ENCODE measurements at regions not wholly inside any gene's neighbourhood (a gene's known extent, or its start where the extent isn't known, plus 50 kb on each side); places are given as distances from the start of the nearest gene placed in this dataset.

DNA sequence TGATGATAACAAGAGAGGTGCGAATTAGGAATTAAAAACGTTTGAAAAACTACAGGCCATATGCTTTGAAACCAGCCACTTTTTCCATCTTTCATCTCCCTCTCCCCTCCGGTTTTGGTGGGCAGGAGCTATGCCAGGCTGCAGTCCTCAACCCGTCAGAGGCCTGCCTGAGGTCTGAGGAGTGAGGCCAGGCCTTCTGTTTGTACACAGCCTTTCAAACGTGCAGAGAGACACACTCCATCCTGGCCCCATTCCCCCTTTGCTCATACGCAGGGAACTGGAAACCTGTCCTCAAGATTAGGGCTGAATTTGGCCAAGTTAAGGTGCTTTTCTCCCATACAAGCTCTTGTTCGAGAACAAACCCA, 74.5 kb downstream of the ZIC5 start:
- Mint-ChIP-seq H3K27ac (no peak overlapping the region), H3K9me3 (no peaks in the 10 kb centered on the region), H3K4me3 (peak overlapping the region; percentile 26), H3K36me3 (peaks cover 2% of the 10 kb centered on the region), H3K27me3 (peaks cover 80% of the 10 kb centered on the region), H3K4me1 (peaks cover 22% of the 10 kb centered on the region)
- CTCF ChIA-PET = interaction anchor here (1.2 to 4.9 kb wide), 3 partner anchors 9 to 240 kb away, joined by 3 to 25 read pairs (median 6); no protein-coding TSS in a partner anchor
- DNase-seq = no peak

DNA sequence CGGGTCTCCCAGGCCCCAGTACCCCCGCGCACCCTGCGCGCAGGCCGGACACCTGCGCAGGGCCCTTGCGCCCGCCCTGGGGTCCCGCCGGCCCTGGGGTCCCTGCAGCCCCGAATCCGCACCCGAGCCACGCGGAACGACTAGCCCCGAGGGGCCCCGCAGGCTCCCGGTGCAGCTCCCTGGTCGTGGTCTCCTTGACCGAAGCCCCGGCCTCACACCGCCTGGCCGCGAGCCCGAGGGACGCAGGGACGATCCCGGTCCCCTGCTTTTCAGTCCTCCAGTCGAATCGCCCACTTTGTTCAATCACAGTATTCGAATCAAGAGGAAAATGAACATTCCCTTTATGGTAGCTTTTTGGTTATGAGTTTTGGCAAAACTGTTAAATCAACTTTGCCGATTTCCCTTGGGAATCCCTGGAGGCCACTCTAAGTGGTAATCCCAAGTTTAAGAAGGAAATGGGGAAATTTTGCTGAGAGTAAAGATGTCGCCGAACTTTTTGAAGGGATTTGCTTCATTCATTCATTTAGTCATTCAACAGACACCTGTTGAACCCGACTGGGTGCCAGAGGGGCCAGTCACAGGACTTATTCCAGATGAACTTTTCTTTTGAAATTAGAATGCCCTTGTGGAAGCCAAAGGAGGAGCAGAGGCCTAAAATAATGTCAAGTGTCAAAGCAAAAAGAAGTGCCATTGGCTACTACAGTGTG, 75.0 kb downstream of the ZIC5 start:
- H3K36me3 Mint-ChIP-seq = peaks cover 2% of the 10 kb centered on the region
- H3K27ac Mint-ChIP-seq = no peak overlapping the region
- H3K4me3 Mint-ChIP-seq = peak overlapping the region; percentile 26
- CTCF ChIA-PET = interaction anchor here (1.2 to 4.9 kb wide), 2 partner anchors 9 to 239 kb away, joined by 3 to 25 read pairs; no protein-coding TSS in a partner anchor
- DNase-seq = no peak
- H3K9me3 Mint-ChIP-seq = no peaks in the 10 kb centered on the region
- peaks cover 22% of the 10 kb centered on the region for H3K4me1 Mint-ChIP-seq
- peaks cover 77% of the 10 kb centered on the region for H3K27me3 Mint-ChIP-seq

DNA sequence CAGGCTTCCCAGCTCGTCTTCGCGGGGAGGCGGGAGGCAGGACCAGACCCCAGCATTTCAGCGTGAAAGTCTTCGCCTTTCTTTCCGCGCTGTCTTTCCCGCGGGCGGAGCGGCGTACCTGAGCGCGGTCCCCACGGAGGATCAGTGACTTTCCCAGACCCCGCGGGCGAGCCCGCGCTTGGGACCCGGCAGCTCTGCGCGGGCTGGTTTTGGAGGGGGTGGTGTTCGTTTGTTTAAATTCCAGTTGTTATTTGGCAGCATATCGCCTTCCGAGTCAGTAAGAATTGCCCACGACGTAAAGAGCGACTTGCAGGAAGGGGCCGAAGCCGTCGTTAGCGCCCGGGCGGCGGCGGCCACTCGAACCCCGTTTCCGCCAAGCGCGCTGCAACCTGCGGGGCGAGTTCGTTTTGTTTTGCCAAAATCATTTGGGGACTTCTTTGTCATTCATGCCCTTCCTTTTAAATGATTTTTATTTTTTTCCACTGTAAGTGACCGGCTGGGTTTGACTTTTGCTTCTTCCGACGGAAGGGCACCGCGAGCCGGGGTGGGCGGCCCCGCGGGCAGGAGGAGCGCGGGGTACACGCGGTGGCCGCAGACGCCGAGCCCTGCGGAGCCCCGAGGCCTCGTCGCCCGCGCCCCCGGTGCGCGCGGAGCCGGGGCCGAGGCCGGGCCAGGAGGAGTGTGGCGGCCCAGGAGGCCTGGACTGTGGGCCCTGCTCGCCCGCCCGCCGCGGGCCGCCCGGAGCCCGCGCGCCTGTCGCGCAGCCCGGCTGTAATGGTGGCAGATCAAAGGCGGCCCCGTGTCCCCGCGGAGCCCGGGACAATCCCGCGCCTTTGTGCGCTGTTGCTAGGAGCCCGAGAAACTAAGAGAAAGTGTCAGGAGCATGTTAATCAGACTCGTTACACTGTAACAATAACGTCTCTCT, 75.9 kb downstream of the ZIC5 start:
- peaks cover 22% of the 10 kb centered on the region for H3K4me1 Mint-ChIP-seq
- H3K9me3 Mint-ChIP-seq = no peaks in the 10 kb centered on the region
- CTCF ChIA-PET = interaction anchor here (1.2 kb wide), 1 partner anchor 10 kb away, joined by 3 read pairs; no protein-coding TSS in a partner anchor
- H3K27ac Mint-ChIP-seq = no peak overlapping the region
- peaks cover 75% of the 10 kb centered on the region for H3K27me3 Mint-ChIP-seq
- peak overlapping the region; percentile 61 for H3K4me3 Mint-ChIP-seq
- peaks cover 2% of the 10 kb centered on the region for H3K36me3 Mint-ChIP-seq
- no peak for DNase-seq

DNA sequence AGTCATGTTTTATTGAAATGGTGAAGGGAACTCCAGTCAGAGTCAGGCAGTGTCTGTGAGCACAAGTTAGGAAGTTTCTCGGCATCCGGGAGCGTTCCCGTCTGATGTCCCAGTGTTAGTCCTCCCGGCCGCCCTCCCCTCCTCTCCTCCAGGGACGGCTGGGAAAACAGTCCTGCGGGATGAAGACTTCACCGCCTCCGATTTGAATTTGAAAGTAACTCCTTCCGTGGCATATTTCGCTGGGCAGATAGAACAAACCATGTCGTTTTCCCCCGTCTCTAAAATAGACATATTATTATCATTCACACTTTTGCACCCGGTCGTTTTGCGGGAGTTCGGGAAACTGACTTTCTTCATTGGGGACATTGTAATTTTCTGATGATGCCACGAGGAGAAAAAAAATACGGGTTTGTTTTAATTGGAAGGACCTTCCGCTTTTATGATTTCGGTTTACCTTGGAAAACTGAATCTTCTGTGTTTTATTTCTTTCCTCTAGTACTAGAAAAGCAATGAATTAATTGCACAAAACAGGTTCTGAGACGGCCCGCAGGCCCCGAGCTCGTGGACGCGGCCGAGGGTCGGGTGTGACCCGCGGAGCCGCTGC, 76.6 kb downstream of the ZIC5 start:
- Mint-ChIP-seq H3K36me3 (peaks cover 2% of the 10 kb centered on the region), H3K4me3 (peak overlapping the region; percentile 61), H3K27ac (no peak overlapping the region), H3K27me3 (peaks cover 72% of the 10 kb centered on the region), H3K9me3 (no peaks in the 10 kb centered on the region), H3K4me1 (peaks cover 17% of the 10 kb centered on the region)
- CTCF ChIA-PET = no interaction called here
- no peak for DNase-seq

DNA sequence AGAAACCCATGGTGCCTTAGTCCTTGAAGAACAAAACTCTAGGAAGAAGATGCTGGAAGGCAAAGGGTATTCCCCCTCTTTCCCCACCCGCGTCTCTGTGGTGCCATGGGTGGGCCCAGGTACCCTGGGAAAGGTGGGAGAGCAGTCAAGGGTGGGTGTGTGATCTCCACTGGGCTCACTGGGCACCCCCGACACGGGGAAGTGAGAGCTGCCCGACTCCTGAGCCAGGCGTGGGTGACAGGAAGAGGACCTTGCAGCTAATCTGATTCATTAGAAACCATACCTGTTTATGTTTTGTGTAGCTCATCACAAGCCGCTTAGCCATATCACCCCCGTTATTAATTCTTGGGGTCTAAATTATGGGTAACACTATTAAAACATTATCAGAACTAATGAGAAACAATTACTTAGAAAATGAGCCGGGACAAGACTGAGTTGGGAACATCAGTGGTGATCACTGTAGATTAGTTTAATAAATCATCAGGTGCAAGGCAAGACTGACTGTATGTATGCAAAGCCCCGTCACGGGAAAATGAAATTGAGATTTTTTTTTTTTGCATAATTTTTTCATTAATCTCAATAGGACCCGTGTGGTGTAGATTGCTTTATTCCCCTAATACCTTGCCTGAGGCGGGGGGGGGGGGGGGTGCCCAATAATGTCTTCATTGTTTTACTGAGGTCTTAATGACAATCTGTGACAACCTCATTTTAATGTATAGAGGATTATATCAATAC, 77.3 kb downstream of the ZIC5 start:
- Mint-ChIP-seq H3K9me3 (no peaks in the 10 kb centered on the region), H3K4me3 (peak overlapping the region; percentile 61), H3K27ac (no peak overlapping the region), H3K36me3 (peaks cover 2% of the 10 kb centered on the region), H3K27me3 (peaks cover 72% of the 10 kb centered on the region), H3K4me1 (peaks cover 17% of the 10 kb centered on the region)
- no peak for DNase-seq
- CTCF ChIA-PET = no interaction called here

DNA sequence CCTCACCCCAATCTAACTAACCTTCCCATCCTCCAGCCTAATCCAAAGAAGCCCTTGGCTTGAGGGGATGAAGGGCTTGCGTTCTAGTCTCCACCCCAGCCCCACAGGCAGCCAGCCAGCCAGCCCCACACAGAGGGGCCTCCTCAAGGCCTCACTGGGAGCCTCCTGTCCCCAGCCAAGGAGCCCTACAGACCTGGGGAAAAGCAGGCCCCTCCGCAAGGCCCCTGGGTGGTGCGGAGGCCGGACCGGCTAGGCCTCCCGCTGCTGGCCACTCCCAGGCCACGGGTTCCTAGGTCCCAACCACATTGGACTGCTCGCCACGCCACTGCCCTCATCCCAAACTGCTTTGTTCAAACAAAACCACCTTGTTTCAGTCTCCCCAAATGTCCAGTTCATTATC, 78.0 kb downstream of the ZIC5 start:
- Mint-ChIP-seq H3K4me3 (no peak overlapping the region), H3K4me1 (peaks cover 17% of the 10 kb centered on the region), H3K36me3 (peaks cover 2% of the 10 kb centered on the region), H3K27ac (no peak overlapping the region), H3K9me3 (no peaks in the 10 kb centered on the region), H3K27me3 (peaks cover 65% of the 10 kb centered on the region)
- no peak for DNase-seq
- CTCF ChIA-PET = no interaction called here

DNA sequence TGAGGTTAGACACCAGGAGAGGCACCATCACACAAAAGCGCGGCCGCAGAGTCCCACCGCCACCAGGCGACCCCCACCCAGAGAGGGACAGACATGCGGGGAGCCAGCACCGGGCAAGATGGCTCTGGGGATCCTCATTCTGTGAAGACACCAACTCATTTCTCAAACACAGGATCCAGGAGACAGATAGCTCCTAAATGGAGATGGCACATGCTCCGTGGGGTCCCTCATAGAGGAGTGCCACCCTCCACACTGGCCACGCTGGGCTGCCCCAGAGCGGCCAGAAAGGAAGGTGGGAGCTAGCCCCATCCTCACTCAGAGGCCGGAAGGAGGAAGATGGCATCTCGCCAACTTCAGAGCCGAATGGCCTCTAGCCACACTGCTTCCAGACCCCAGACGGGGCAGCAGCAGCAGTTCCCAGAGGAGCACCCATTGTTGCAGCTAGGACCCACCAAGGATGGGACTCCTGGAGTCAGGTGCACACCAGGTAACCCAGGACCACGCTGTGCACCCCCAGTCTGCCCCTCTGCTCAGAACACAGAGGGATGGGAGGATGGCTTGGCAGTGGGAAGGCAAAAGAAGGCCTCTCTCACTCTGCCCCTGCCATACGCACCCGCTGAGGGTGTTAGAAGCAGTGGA, 78.6 kb downstream of the ZIC5 start:
- CTCF ChIA-PET = no interaction called here
- H3K27me3 Mint-ChIP-seq = peaks cover 59% of the 10 kb centered on the region
- peaks cover 2% of the 10 kb centered on the region for H3K36me3 Mint-ChIP-seq
- peaks cover 17% of the 10 kb centered on the region for H3K4me1 Mint-ChIP-seq
- H3K9me3 Mint-ChIP-seq = no peaks in the 10 kb centered on the region
- no peak overlapping the region for H3K4me3 Mint-ChIP-seq
- no peak overlapping the region for H3K27ac Mint-ChIP-seq
- DNase-seq = no peak

DNA sequence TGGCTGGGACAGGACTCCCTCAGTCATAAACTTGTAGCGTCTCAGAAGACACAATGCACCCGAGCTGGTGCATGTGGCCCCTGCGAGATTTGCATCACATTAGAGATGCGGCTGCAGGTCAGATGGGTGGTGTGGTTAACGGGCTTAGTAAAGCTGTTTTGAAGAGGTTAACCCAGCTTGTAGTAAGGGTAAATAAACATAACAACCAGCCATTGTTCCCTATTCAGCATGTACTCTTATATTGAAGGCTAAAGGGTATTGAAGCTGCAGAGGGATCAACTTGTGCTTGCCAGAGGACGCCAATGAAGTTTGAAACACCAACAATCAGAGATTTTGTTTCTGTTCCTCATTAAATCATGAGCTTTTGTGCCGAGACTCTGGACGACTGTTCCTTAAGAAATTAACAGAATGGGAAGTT, 79.4 kb downstream of the ZIC5 start:
- CTCF ChIA-PET = no interaction called here
- Mint-ChIP-seq H3K27me3 (peaks cover 51% of the 10 kb centered on the region), H3K27ac (no peak overlapping the region), H3K36me3 (peaks cover 2% of the 10 kb centered on the region), H3K9me3 (no peaks in the 10 kb centered on the region), H3K4me3 (no peak overlapping the region), H3K4me1 (peaks cover 17% of the 10 kb centered on the region)
- no peak for DNase-seq

DNA sequence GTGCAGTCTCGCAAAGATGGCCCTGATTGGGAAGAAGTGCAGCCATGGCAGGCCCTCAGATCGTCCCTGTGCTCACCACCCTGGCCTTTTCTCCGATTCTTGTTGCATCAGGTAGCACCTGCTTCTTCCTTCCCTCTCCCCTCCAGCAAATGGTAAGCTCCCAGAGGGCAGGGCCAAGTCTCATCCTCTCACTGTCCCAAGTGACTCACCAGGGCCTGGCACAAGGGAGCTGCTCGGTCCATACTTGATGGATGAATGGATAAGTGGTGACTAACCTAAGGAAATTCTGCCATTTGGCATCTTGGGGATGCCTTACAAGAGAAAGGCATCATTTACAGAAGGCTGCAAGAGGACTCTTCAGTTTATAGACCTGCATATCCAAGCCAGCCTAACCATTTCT, 84.9 kb downstream of the ZIC5 start:
- CTCF ChIA-PET = interaction anchor here (0.8 kb wide), 1 partner anchor 14 kb away, joined by 3 read pairs; no protein-coding TSS in a partner anchor
- peaks cover 22% of the 10 kb centered on the region for H3K27me3 Mint-ChIP-seq
- DNase-seq = no peak
- no peak overlapping the region for H3K4me3 Mint-ChIP-seq
- H3K4me1 Mint-ChIP-seq = no peaks in the 10 kb centered on the region
- H3K36me3 Mint-ChIP-seq = no peaks in the 10 kb centered on the region
- H3K9me3 Mint-ChIP-seq = no peaks in the 10 kb centered on the region
- H3K27ac Mint-ChIP-seq = no peak overlapping the region

DNA sequence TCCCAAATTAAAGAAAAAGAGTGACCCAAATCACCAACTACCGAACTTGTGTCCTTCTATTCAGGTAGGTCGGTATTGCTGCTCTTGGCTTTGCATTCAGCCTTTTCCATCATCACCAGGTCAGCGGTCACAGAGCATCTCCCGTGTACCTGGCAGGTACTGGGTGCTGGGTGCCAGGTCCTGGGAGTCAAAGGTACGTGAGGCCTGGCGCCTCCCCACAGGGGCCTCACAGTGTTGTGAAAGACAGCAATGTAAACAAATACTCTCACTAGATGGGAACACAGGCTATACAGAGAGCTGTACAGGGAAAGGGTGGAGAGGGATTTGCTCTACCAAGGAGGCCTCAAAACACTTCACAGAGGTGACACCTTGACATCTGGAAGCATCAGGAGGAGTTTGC, 86.7 kb downstream of the ZIC5 start:
- H3K27ac Mint-ChIP-seq = no peak overlapping the region
- H3K27me3 Mint-ChIP-seq = peaks cover 18% of the 10 kb centered on the region
- no peak overlapping the region for H3K4me3 Mint-ChIP-seq
- H3K4me1 Mint-ChIP-seq = no peaks in the 10 kb centered on the region
- DNase-seq = no peak
- H3K9me3 Mint-ChIP-seq = no peaks in the 10 kb centered on the region
- H3K36me3 Mint-ChIP-seq = no peaks in the 10 kb centered on the region
- CTCF ChIA-PET = no interaction called here

DNA sequence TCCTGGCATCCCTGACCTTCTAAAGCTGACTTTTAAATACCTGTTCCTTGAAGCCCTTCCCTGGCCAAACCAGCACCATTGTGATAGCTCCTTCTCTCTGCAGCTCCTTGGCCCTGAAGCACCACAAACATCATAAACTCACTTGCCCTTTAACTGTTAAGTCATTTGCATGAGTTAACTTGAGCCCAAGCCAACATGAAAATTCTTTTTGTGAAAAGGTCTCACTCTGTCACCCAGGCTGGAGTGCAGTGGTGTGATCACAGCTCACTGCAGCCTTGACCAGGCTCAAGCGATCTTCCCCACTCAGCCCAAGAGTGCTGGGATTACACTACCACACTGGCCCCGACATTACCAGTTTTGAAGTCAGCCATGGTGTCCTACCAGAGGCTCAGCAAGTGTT, 87.8 kb downstream of the ZIC5 start:
- H3K36me3 Mint-ChIP-seq = no peaks in the 10 kb centered on the region
- H3K4me1 Mint-ChIP-seq = no peaks in the 10 kb centered on the region
- H3K27ac Mint-ChIP-seq = no peak overlapping the region
- DNase-seq = no peak
- no peaks in the 10 kb centered on the region for H3K9me3 Mint-ChIP-seq
- H3K4me3 Mint-ChIP-seq = no peak overlapping the region
- H3K27me3 Mint-ChIP-seq = peaks cover 19% of the 10 kb centered on the region
- CTCF ChIA-PET = interaction anchor here (1.1 kb wide), 1 partner anchor 25 kb away, joined by 3 read pairs; no protein-coding TSS in a partner anchor

DNA sequence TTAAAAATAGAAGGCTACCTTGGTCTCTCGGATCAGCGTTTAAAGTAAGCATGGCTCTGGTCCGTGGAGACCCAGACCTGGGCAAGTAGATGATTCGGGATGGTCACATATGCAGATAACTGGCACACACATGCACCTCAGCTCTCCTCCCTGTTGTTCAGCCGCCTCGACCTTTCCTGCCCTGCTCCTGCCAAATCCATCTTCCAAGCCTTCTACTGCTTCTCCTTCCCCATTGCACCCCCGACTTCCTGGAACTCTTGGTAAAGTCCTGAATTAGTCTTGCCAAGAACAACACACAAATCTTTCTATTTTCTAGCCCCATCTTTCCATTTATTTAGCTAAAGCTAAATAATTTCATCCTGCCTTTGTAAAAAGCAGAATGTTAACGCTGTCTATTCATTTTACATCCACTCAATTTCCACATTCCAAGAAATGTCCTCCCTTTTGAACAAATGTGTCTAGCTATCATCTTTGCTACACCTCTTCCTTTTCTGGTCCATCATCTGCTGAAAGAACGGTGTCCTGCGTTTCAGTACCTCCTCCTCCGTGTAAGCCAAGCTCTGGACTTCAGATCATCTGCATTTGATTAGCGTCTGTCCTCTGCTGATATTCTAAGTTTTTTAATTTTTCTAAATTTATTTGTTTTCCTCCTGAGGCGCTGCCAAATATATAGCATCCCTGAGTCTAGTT, 92.5 kb downstream of the ZIC5 start:
- no peak overlapping the region for H3K4me3 Mint-ChIP-seq
- DNase-seq = no peak
- CTCF ChIA-PET = no interaction called here
- no peaks in the 10 kb centered on the region for H3K9me3 Mint-ChIP-seq
- H3K4me1 Mint-ChIP-seq = no peaks in the 10 kb centered on the region
- peaks cover 9% of the 10 kb centered on the region for H3K27me3 Mint-ChIP-seq
- no peaks in the 10 kb centered on the region for H3K36me3 Mint-ChIP-seq
- no peak overlapping the region for H3K27ac Mint-ChIP-seq

DNA sequence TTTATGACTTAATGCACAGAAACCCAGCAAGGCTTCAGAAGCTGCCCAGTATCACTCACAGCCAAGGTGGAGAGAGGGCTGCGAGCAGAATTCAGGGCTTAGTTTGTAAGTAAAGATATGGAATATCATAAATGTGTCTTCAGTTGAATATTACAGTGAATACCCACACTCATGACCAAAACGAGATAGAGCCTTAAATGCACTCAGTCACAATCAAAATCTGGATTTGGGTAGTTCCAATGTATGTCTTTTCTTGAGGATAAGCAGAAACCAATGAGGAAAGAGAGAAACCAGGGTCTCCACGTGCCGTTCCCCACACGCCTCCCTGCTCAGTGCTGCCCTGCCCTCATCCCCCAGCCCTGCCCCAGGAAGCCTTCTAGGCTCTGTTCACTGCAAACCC, 94.9 kb downstream of the ZIC5 start:
- no peak overlapping the region for H3K4me3 Mint-ChIP-seq
- no peaks in the 10 kb centered on the region for H3K4me1 Mint-ChIP-seq

More for the DNA sequence above, 94.9 kb downstream of the ZIC5 start:
- Mint-ChIP-seq H3K36me3 (no peaks in the 10 kb centered on the region), H3K27ac (no peak overlapping the region), H3K9me3 (no peaks in the 10 kb centered on the region), H3K27me3 (peaks cover 8% of the 10 kb centered on the region)
- CTCF ChIA-PET = no interaction called here
- no peak for DNase-seq
